GM12873 (cell line): ENCODE measurements at regions not wholly inside any gene's neighbourhood (a gene's known extent, or its start where the extent isn't known, plus 50 kb on each side); places are given as distances from the start of the nearest gene placed in this dataset.

Source experiments
- TF ChIP-seq, protein P1 (sequence below): IDR thresholded peaks from 2 replicates; pipeline ENCODE4 v1.5.1; 2012; ENCODE audit warnings: low read depth, mild to moderate bottlenecking, moderate library complexity, low read length, control low read depth; ENCODE audit not compliant: insufficient read depth; ENCODE audit errors: missing control alignments

DNA sequence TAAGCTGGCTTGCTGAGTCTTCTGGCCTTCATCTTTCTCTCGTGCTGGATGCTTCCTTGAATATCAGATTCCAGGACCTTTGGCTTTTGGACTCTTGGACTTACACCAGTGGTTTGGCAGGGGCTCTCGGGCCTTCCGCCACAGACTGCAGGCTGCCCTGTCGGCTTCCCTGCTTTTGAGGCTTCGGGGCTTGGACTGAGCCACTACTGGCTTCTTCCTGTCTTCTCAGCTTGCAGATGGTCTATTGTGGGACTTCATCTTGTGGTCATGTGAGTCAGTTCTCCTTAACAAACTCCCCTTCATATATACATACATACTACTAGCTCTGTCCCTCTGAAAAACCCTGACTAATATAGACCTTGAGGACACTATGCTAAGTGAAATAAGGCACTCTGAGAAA is 78.3 kb upstream of the SSBP2 start:
- TF ChIP-seq, protein P1, sequence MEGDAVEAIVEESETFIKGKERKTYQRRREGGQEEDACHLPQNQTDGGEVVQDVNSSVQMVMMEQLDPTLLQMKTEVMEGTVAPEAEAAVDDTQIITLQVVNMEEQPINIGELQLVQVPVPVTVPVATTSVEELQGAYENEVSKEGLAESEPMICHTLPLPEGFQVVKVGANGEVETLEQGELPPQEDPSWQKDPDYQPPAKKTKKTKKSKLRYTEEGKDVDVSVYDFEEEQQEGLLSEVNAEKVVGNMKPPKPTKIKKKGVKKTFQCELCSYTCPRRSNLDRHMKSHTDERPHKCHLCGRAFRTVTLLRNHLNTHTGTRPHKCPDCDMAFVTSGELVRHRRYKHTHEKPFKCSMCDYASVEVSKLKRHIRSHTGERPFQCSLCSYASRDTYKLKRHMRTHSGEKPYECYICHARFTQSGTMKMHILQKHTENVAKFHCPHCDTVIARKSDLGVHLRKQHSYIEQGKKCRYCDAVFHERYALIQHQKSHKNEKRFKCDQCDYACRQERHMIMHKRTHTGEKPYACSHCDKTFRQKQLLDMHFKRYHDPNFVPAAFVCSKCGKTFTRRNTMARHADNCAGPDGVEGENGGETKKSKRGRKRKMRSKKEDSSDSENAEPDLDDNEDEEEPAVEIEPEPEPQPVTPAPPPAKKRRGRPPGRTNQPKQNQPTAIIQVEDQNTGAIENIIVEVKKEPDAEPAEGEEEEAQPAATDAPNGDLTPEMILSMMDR = no peak

GRCh38 chr5:81827500-81827899 is 76.6 kb upstream of the SSBP2 start:
- TF ChIP-seq, protein P1 = no peak

- TF ChIP-seq, protein P1 = no peak
Measured at GRCh38 chr5:81826128-81826527, 75.2 kb upstream of the SSBP2 start.

DNA sequence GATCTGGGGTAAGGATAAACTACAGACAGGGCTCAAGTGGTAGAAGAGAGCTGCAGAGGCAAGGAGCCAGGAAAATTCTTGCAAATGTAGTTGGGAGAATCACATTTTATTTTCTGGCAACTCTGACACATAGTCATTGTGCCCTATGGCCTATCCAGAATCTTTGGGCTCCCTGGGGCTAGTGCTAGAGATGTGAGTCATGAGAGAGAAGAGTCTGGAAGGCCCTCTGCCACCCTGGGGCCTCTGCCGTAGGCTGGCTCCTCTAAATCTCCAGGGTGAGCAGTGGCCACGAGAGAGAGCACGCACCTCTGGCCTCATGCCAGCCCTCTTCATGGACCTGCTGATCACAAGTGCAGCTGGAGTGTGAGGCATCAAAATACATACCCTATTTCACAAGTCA is 74.3 kb upstream of the SSBP2 start:
- TF ChIP-seq, protein P1 = no peak

GRCh38 chr5:81820863-81821262 is 70.0 kb upstream of the SSBP2 start:
- TF ChIP-seq, protein P1 = no peak

GRCh38 chr5:81820318-81820636 is 69.4 kb upstream of the SSBP2 start:
- TF ChIP-seq, protein P1 = no peak

DNA sequence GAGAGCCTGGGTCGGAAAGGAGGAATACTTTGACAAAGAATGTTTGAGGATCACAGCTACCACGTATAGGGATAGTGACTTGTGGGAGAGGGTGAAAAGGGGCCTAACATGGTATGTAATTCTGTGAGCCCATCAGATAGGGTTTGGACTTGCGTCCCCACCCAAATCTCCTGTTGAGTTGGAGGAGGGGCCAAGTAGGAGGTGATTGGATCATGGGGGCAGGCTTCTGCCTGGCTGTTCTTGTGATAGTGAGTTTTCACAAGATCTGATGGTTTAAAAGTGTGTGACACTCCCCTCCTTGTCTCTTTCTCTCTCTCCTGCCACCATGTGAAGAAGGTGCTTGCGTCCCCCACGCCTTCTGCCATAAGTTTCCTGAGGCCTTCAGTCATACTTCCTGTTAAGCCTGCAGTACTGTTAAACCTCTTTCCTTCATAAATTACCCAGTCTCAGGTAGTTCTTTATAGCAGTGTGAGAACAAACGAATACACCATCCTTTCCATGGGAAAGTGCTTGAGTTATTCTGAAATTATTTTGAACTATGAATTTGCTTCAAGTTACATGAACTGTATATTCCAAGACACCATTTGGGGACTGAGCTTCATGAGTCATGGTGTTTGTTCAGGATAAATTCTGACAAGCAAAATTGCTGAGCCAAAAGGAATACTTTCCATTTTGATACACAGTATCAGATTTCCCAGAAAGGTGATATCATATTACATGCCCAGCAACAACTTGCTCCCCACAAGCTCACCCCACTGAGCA is 68.8 kb upstream of the SSBP2 start:
- TF ChIP-seq, protein P1 = no peak
